ENCODE measurements at regions not wholly inside any gene's neighbourhood (a gene's known extent, or its start where the extent isn't known, plus 50 kb on each side); places are given as distances from the start of the nearest gene placed in this dataset.

- Histone ChIP-seq H3K79me2 (ENCODE audit: low read length) (no peaks in the 10 kb centered on the region), H3K27me3 (ENCODE audit: low read length) (no peaks in the 10 kb centered on the region), H3K4me1 (ENCODE audit: insufficient read depth, low read length) (no peaks in the 10 kb centered on the region), H3K27ac (ENCODE audit: low read length) (no peak overlapping the region), H3K9me3 (ENCODE audit: low read length) (no peaks in the 10 kb centered on the region), H3K4me3 (ENCODE audit: low read length) (no peak overlapping the region), H3K9ac (ENCODE audit: low read length) (no peak overlapping the region), H3K36me3 (ENCODE audit: low read depth, low read length) (no peaks in the 10 kb centered on the region), H3F3A (ENCODE audit: low read length, unreplicated experiment) (no peaks in the 10 kb centered on the region), H3K9me2 (replicated peaks; ENCODE audit: low read length) (no peaks in the 10 kb centered on the region), H3K4me2 (ENCODE audit: low read length) (no peak overlapping the region), H4K20me1 (ENCODE audit: low read length) (no peaks in the 10 kb centered on the region), H2AFZ (ENCODE audit: low read length) (no peak overlapping the region)
- no peak for TF ChIP-seq CTCF (conservative IDR thresholded peaks at IDR 0.05; ENCODE audit: low read depth, low read length)
- TF ChIP-seq EZH2phosphoT487 (IDR thresholded peaks at IDR 0.05; ENCODE audit: borderline replicate concordance, low read length) = no peak
- no peak for TF ChIP-seq EZH2 (IDR thresholded peaks at IDR 0.05; ENCODE audit: low read length, unreplicated experiment)
- ChIA-PET POLR2A (ENCODE audit: unreplicated experiment) (no interaction called here), CTCF (no interaction called here)
- no peak for DNase-seq
- no TSS peak for BruUV-seq (replicated peaks)
- no peak for ATAC-seq
- intact Hi-C loops (cut with micrococcal nuclease) = no loop called here
Observed at GRCh38 chr10:131735577-131735976, 165.2 kb upstream of the PPP2R2D start.

GRCh38 chr10:131736321-131736980 is 164.4 kb upstream of the PPP2R2D start:
- H3K27me3 ChIP-seq (ENCODE audit: low read length) = peaks cover 2% of the 10 kb centered on the region; the same call in 1 of the 2 replicates
- H3K36me3 ChIP-seq (ENCODE audit: low read depth, low read length) = no peaks in the 10 kb centered on the region
- ChIA-PET CTCF (no interaction called here), POLR2A (ENCODE audit: unreplicated experiment) (no interaction called here)
- no peak overlapping the region for H3K4me2 ChIP-seq (ENCODE audit: low read length)
- no peaks in the 10 kb centered on the region for H3K9me2 ChIP-seq (replicated peaks; ENCODE audit: low read length)
- H4K20me1 ChIP-seq (ENCODE audit: low read length) = no peaks in the 10 kb centered on the region
- no peak overlapping the region for H3K4me3 ChIP-seq (ENCODE audit: low read length)
- H2AFZ ChIP-seq (ENCODE audit: low read length) = no peak overlapping the region
- H3K9me3 ChIP-seq (ENCODE audit: low read length) = no peaks in the 10 kb centered on the region
- intact Hi-C loops (cut with micrococcal nuclease) = no loop called here
- DNase-seq (no peak), ATAC-seq (no peak)
- H3K79me2 ChIP-seq (ENCODE audit: low read length) = no peaks in the 10 kb centered on the region
- no peak overlapping the region for H3K27ac ChIP-seq (ENCODE audit: low read length)
- TF ChIP-seq EZH2 (IDR thresholded peaks at IDR 0.05; ENCODE audit: low read length, unreplicated experiment) (no peak), EZH2phosphoT487 (IDR thresholded peaks at IDR 0.05; ENCODE audit: borderline replicate concordance, low read length) (no peak), CTCF (conservative IDR thresholded peaks at IDR 0.05; ENCODE audit: low read depth, low read length) (no peak)
- no peaks in the 10 kb centered on the region for H3F3A ChIP-seq (ENCODE audit: low read length, unreplicated experiment)
- no peak overlapping the region for H3K9ac ChIP-seq (ENCODE audit: low read length)
- no peaks in the 10 kb centered on the region for H3K4me1 ChIP-seq (ENCODE audit: insufficient read depth, low read length)
- BruUV-seq (replicated peaks) = no TSS peak

- Histone ChIP-seq H3K27ac (ENCODE audit: low read length) (no peak overlapping the region), H4K20me1 (ENCODE audit: low read length) (no peaks in the 10 kb centered on the region), H3K27me3 (ENCODE audit: low read length) (peaks cover 12% of the 10 kb centered on the region; the same call in 1 of the 2 replicates), H3K9me3 (ENCODE audit: low read length) (no peaks in the 10 kb centered on the region), H3K9me2 (replicated peaks; ENCODE audit: low read length) (no peaks in the 10 kb centered on the region), H3K4me1 (ENCODE audit: insufficient read depth, low read length) (no peaks in the 10 kb centered on the region), H3K4me3 (ENCODE audit: low read length) (no peak overlapping the region), H3K36me3 (ENCODE audit: low read depth, low read length) (no peaks in the 10 kb centered on the region), H3K9ac (ENCODE audit: low read length) (no peak overlapping the region), H3K4me2 (ENCODE audit: low read length) (no peak overlapping the region), H2AFZ (ENCODE audit: low read length) (no peak overlapping the region), H3K79me2 (ENCODE audit: low read length) (no peaks in the 10 kb centered on the region), H3F3A (ENCODE audit: low read length, unreplicated experiment) (no peaks in the 10 kb centered on the region)
- intact Hi-C loops (cut with micrococcal nuclease) = no loop called here
- TF ChIP-seq CTCF (conservative IDR thresholded peaks at IDR 0.05; ENCODE audit: low read depth, low read length) (no peak), EZH2phosphoT487 (IDR thresholded peaks at IDR 0.05; ENCODE audit: borderline replicate concordance, low read length) (no peak), EZH2 (IDR thresholded peaks at IDR 0.05; ENCODE audit: low read length, unreplicated experiment) (no peak)
- BruUV-seq (replicated peaks) = no TSS peak
- no peak for ATAC-seq
- ChIA-PET CTCF (no interaction called here), POLR2A (ENCODE audit: unreplicated experiment) (no interaction called here)
- DNase-seq = no peak
Observed at GRCh38 chr10:131737543-131738395, 163.0 kb upstream of the PPP2R2D start.
